IPS DF 19.7 (cell line): ENCODE measurements at regions not wholly inside any gene's neighbourhood (a gene's known extent, or its start where the extent isn't known, plus 50 kb on each side); places are given as distances from the start of the nearest gene placed in this dataset.

ENCODE experiments used
- DNase-seq: peaks from one replicate; pipeline ENCODE4 v3.0.0-alpha.2; 2013; ENCODE audit warnings: low read depth, low spot score

GRCh38 chr4:44098973-44099372 is 349.6 kb downstream of the KCTD8 start:
- no peak for DNase-seq

GRCh38 chr4:44100456-44100855 is 348.2 kb downstream of the KCTD8 start:
- no peak for DNase-seq

GRCh38 chr4:44118971-44119680 is 329.5 kb downstream of the KCTD8 start:
- no peak for DNase-seq

GRCh38 chr4:44120646-44121045 is 328.0 kb downstream of the KCTD8 start:
- DNase-seq: no peak

- DNase-seq: no peak
These were observed 327.4 kb downstream of the KCTD8 start for GRCh38 chr4:44121210-44121609.
